SIG-M5 treated with dmso at 0.1 percent for 504 hours (cell line): ENCODE measurements at regions not wholly inside any gene's neighbourhood (a gene's known extent, or its start where the extent isn't known, plus 50 kb on each side); places are given as distances from the start of the nearest gene placed in this dataset.
"Not testable (repeated sequence)": the region's sequence is repeated elsewhere in the genome, so short reads cannot be mapped to it uniquely, and the experiment has no call there.

Experiments used
- DNase-seq: peaks from one replicate; lab custom pipeline; 2025; ENCODE audit not compliant: unreplicated experiment; lab: John Stamatoyannopoulos, UW

- no peak for DNase-seq
These were observed 480.1 kb upstream of the SGO1 start for GRCh38 chr3:20666091-20666490.

GRCh38 chr3:20658491-20658890 lies 472.5 kb upstream of the SGO1 start:
- no peak for DNase-seq

GRCh38 chr3:20657560-20657959 lies 471.6 kb upstream of the SGO1 start:
- no peak for DNase-seq

GRCh38 chr3:20652231-20652986 lies 466.4 kb upstream of the SGO1 start:
- no peak for DNase-seq

GRCh38 chr3:20648921-20649381 lies 462.9 kb upstream of the SGO1 start:
- DNase-seq, result no peak

- no peak for DNase-seq
These were observed 462.3 kb upstream of the SGO1 start for GRCh38 chr3:20648294-20648693.

- DNase-seq, result no peak
These were observed 460.4 kb upstream of the SGO1 start for GRCh38 chr3:20646425-20646824.

GRCh38 chr3:20645340-20645739 lies 459.3 kb upstream of the SGO1 start:
- no peak for DNase-seq

- no peak for DNase-seq
These were observed 451.7 kb upstream of the SGO1 start for GRCh38 chr3:20637729-20638128.

GRCh38 chr3:20622304-20622703 lies 436.3 kb upstream of the SGO1 start:
- no peak for DNase-seq

- not testable (repeated sequence) for DNase-seq
These were observed 432.6 kb upstream of the SGO1 start for GRCh38 chr3:20618621-20619020.

- not testable (repeated sequence) for DNase-seq
These were observed 432.2 kb upstream of the SGO1 start for GRCh38 chr3:20618181-20618580.

GRCh38 chr3:20615982-20616381 lies 430.0 kb upstream of the SGO1 start:
- DNase-seq, result not testable (repeated sequence)

- no peak for DNase-seq
These were observed 422.2 kb upstream of the SGO1 start for GRCh38 chr3:20608054-20608738.

GRCh38 chr3:20604659-20605058 lies 418.7 kb upstream of the SGO1 start:
- DNase-seq, result no peak

GRCh38 chr3:20589275-20589674 lies 403.3 kb upstream of the SGO1 start:
- DNase-seq, result no peak

GRCh38 chr3:20588781-20589180 lies 402.8 kb upstream of the SGO1 start:
- no peak for DNase-seq

GRCh38 chr3:20583648-20584047 lies 397.6 kb upstream of the SGO1 start:
- no peak for DNase-seq

GRCh38 chr3:20576228-20576627 lies 390.2 kb upstream of the SGO1 start:
- no peak for DNase-seq

GRCh38 chr3:20575146-20575545 lies 389.1 kb upstream of the SGO1 start:
- no peak for DNase-seq

- DNase-seq, result no peak
These were observed 388.7 kb upstream of the SGO1 start for GRCh38 chr3:20574746-20575145.

GRCh38 chr3:20573175-20573574 lies 387.2 kb upstream of the SGO1 start:
- no peak for DNase-seq

GRCh38 chr3:20572473-20572872 lies 386.5 kb upstream of the SGO1 start:
- DNase-seq, result no peak
